GM23338 (cell line): ENCODE measurements at regions not wholly inside any gene's neighbourhood (a gene's known extent, or its start where the extent isn't known, plus 50 kb on each side); places are given as distances from the start of the nearest gene placed in this dataset.

Source experiments
- ATAC-seq: fragments of 200-7000 bp; cut with Tn5 transposase; 3 replicates; pipeline ENCODE4 v1.9.1; 2020
- DNase-seq: peaks from one replicate; pipeline ENCODE4 v3.0.0-alpha.2; 2015; ENCODE audit warnings: low spot score
- H2AFZ ChIP-seq: fragments of 200-600 bp; sonication (generic); 2 replicates; pipeline ENCODE4 v1.8.0; 2016; ENCODE audit warnings: antibody characterized with exemption, mild to moderate bottlenecking, moderate library complexity
- H3F3A ChIP-seq: fragments of 200-600 bp; sonication (generic); replicated peaks from 2 replicates; pipeline ENCODE4 v1.8.0; 2017; ENCODE audit warnings: antibody characterized with exemption, mixed run types, low read depth
- H3K27ac ChIP-seq: fragments of 200-600 bp; sonication (generic); 2 replicates; pipeline ENCODE4 v1.6.1; 2016; ENCODE audit warnings: low read depth
- H3K27me3 ChIP-seq: fragments of 200-600 bp; sonication (generic); 2 replicates; pipeline ENCODE4 v1.8.0; 2016; ENCODE audit warnings: mild to moderate bottlenecking, mixed run types, moderate library complexity; ENCODE audit not compliant: insufficient read depth
- H3K36me3 ChIP-seq: fragments of 200-600 bp; sonication (generic); 2 replicates; pipeline ENCODE4 v1.8.0; 2016; ENCODE audit warnings: mild to moderate bottlenecking; ENCODE audit not compliant: insufficient read depth
- H3K4me1 ChIP-seq: fragments of 200-600 bp; sonication (generic); 2 replicates; pipeline ENCODE4 v1.8.0; 2016; ENCODE audit warnings: mild to moderate bottlenecking, moderate library complexity; ENCODE audit not compliant: insufficient read depth
- H3K4me2 ChIP-seq: fragments of 200-600 bp; sonication (generic); 2 replicates; pipeline ENCODE4 v1.7.1; 2017; ENCODE audit warnings: mixed run types
- H3K4me3 ChIP-seq: fragments of 200-600 bp; sonication (generic); 2 replicates; pipeline ENCODE4 v1.6.1; 2016; ENCODE audit warnings: mixed run types
- H3K79me2 ChIP-seq: fragments of 200-600 bp; sonication (generic); replicated peaks from 2 replicates; pipeline ENCODE4 v1.8.0; 2017; ENCODE audit warnings: mild to moderate bottlenecking; ENCODE audit not compliant: insufficient read depth
- H3K9me2 ChIP-seq: fragments of 200-600 bp; sonication (generic); 2 replicates; pipeline ENCODE4 v1.8.0; 2017; ENCODE audit not compliant: insufficient read depth
- H4K20me1 ChIP-seq: fragments of 200-600 bp; sonication (generic); replicated peaks from 2 replicates; pipeline ENCODE4 v1.8.0; 2017; ENCODE audit warnings: mild to moderate bottlenecking; ENCODE audit not compliant: insufficient read depth
- H3K27ac Mint-ChIP-seq: 2 replicates; pipeline ENCODE4 v1.8.0; 2020; ENCODE audit warnings: inconsistent platforms, mild to moderate bottlenecking, moderate library complexity, mixed read lengths
- H3K27me3 Mint-ChIP-seq: 3 replicates; pipeline ENCODE4 v1.8.0; 2022; ENCODE audit warnings: low read depth, mild to moderate bottlenecking, moderate library complexity, mixed read lengths, inconsistent platforms; ENCODE audit not compliant: insufficient read depth, poor library complexity
- H3K36me3 Mint-ChIP-seq: 3 replicates; pipeline ENCODE4 v1.8.0; 2021; ENCODE audit warnings: low read depth, mild to moderate bottlenecking, inconsistent platforms, moderate library complexity, mixed read lengths
- H3K4me1 Mint-ChIP-seq: 3 replicates; pipeline ENCODE4 v1.8.0; 2020; ENCODE audit warnings: mild to moderate bottlenecking, inconsistent platforms, mixed read lengths
- H3K4me3 Mint-ChIP-seq: 3 replicates; pipeline ENCODE4 v1.8.0; 2021; ENCODE audit warnings: moderate library complexity, mild to moderate bottlenecking, inconsistent platforms, mixed read lengths
- H3K9me3 Mint-ChIP-seq: 3 replicates; pipeline ENCODE4 v1.8.0; 2020; ENCODE audit warnings: moderate library complexity, mild to moderate bottlenecking, inconsistent platforms, mixed read lengths
- EZH2 ChIP-seq: fragments of 200-600 bp; sonication (generic); IDR thresholded peaks from one replicate; pipeline ENCODE4 v1.8.0; 2017; ENCODE audit warnings: antibody characterized with exemption, mild to moderate bottlenecking, low read depth; ENCODE audit not compliant: unreplicated experiment
- JUNB ChIP-seq: IDR thresholded peaks from one replicate; pipeline ENCODE4 v1.6.1; 2016; ENCODE audit warnings: antibody characterized with exemption; ENCODE audit not compliant: unreplicated experiment
- ZNF114 ChIP-seq: fragments of 250-450 bp; sonication (Bioruptor Pico); IDR thresholded peaks from 2 replicates; pipeline ENCODE4 v1.5.0; 2020; ENCODE audit warnings: mild to moderate bottlenecking, moderate library complexity
- TF ChIP-seq, protein P1 (sequence below): IDR thresholded peaks from 2 replicates; pipeline ENCODE4 v1.6.1; 2016; ENCODE audit warnings: antibody characterized with exemption
- TF ChIP-seq, protein P2 (sequence below), 2 experiments: fragments of 200-600 bp in 1 of 2; sonication (generic) in 1 of 2; conservative IDR thresholded peaks; 2 replicates each; pipeline versions ENCODE4 v1.5.1 to v1.6.1; 2016 to 2017; ENCODE audit warnings: antibody characterized with exemption in 2 of 2, low read depth in 2 of 2, mild to moderate bottlenecking in 2 of 2, moderate library complexity in 1 of 2

- Histone ChIP-seq H3F3A (no peaks in the 10 kb centered on the region), H3K36me3 (no peaks in the 10 kb centered on the region), H3K79me2 (no peaks in the 10 kb centered on the region), H3K27ac (no peak overlapping the region), H3K9me2 (no peaks in the 10 kb centered on the region), H3K4me2 (no peak overlapping the region), H2AFZ (no peak overlapping the region), H4K20me1 (no peaks in the 10 kb centered on the region; the same call in none of the 2 replicates), H3K27me3 (peaks cover 100% of the 10 kb centered on the region), H3K4me3 (no peak overlapping the region), H3K4me1 (no peaks in the 10 kb centered on the region)
- Mint-ChIP-seq H3K4me1 (no peaks in the 10 kb centered on the region), H3K36me3 (no peaks in the 10 kb centered on the region), H3K27me3 (peaks cover 94% of the 10 kb centered on the region), H3K9me3 (0 out of 3 replicates have a peak, but pooled peaks cover 4% of the 10 kb centered on the region), H3K4me3 (no peak overlapping the region), H3K27ac (no peak overlapping the region)
- DNase-seq (no peak), ATAC-seq (no peak)
- no peak for TF ChIP-seq JUNB
- TF ChIP-seq EZH2: peak; percentile 34
These were observed 77.5 kb upstream of the VPREB1 start for GRCh38 chr22:22166941-22167713.

DNA sequence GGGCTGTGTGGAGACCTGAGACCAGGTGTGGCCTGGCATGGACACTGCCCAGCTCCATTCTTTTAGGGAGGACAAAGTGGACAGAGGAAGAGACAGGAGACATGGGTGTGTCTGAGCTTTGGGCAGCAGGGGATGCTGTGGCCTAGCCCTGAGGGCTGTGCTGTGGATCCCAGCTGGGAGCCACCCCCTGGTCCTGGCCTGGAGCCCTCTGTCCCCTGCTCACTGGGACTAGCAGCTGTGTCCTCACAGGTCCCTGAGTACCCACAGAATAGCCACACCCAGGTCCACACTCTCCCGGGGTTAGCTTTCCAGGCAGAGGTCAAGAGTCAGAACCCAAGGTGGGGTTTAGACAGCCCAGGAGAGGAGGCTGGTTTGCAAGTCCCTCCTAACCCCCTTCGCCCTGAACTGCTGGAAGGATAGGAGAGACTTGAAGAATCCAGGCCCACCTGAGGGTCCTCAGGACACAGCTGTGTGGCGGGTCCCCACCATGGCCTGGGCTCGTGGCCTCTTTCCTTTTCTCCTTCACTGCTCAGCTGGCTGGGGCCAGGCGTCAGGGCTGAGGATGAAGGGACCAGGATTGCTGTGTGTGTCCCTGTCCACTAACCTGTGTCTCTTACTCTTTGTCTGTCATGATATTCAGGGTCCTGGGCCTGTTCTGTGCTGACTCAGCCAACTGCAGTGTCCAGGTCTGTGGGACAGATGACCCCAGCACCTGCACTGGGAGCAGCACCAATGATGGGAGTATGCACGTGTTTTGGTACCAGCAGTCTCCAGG lies 78.5 kb upstream of the VPREB1 start:
- H3K4me3 Mint-ChIP-seq: no peak overlapping the region
- no peak overlapping the region for H3K27ac Mint-ChIP-seq
- TF ChIP-seq, protein P1, sequence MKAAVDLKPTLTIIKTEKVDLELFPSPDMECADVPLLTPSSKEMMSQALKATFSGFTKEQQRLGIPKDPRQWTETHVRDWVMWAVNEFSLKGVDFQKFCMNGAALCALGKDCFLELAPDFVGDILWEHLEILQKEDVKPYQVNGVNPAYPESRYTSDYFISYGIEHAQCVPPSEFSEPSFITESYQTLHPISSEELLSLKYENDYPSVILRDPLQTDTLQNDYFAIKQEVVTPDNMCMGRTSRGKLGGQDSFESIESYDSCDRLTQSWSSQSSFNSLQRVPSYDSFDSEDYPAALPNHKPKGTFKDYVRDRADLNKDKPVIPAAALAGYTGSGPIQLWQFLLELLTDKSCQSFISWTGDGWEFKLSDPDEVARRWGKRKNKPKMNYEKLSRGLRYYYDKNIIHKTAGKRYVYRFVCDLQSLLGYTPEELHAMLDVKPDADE: no peak
- no peaks in the 10 kb centered on the region for H3K79me2 ChIP-seq
- H3K4me3 ChIP-seq: no peak overlapping the region
- no peaks in the 10 kb centered on the region for H3K4me1 ChIP-seq
- no peaks in the 10 kb centered on the region for H3F3A ChIP-seq
- ATAC-seq (no peak), DNase-seq (no peak)
- H2AFZ ChIP-seq: no peak overlapping the region
- H3K36me3 Mint-ChIP-seq: no peaks in the 10 kb centered on the region
- H3K27ac ChIP-seq: no peak overlapping the region
- peaks cover 96% of the 10 kb centered on the region for H3K27me3 ChIP-seq
- H3K4me1 Mint-ChIP-seq: no peaks in the 10 kb centered on the region
- no peaks in the 10 kb centered on the region for H3K36me3 ChIP-seq
- no peak overlapping the region for H3K4me2 ChIP-seq
- H3K27me3 Mint-ChIP-seq: peaks cover 91% of the 10 kb centered on the region
- H3K9me2 ChIP-seq: no peaks in the 10 kb centered on the region
- no peaks in the 10 kb centered on the region; the same call in none of the 2 replicates for H4K20me1 ChIP-seq
- 0 out of 3 replicates have a peak, but pooled peaks cover 4% of the 10 kb centered on the region for H3K9me3 Mint-ChIP-seq

- Histone ChIP-seq H3K27me3 (peaks cover 90% of the 10 kb centered on the region), H2AFZ (no peak overlapping the region), H4K20me1 (no peaks in the 10 kb centered on the region; the same call in 1 of the 2 replicates), H3K79me2 (no peaks in the 10 kb centered on the region), H3F3A (no peaks in the 10 kb centered on the region), H3K4me3 (no peak overlapping the region), H3K4me1 (no peaks in the 10 kb centered on the region), H3K36me3 (no peaks in the 10 kb centered on the region), H3K9me2 (no peaks in the 10 kb centered on the region), H3K27ac (no peak overlapping the region), H3K4me2 (no peak overlapping the region)
- TF ChIP-seq, protein P2, sequence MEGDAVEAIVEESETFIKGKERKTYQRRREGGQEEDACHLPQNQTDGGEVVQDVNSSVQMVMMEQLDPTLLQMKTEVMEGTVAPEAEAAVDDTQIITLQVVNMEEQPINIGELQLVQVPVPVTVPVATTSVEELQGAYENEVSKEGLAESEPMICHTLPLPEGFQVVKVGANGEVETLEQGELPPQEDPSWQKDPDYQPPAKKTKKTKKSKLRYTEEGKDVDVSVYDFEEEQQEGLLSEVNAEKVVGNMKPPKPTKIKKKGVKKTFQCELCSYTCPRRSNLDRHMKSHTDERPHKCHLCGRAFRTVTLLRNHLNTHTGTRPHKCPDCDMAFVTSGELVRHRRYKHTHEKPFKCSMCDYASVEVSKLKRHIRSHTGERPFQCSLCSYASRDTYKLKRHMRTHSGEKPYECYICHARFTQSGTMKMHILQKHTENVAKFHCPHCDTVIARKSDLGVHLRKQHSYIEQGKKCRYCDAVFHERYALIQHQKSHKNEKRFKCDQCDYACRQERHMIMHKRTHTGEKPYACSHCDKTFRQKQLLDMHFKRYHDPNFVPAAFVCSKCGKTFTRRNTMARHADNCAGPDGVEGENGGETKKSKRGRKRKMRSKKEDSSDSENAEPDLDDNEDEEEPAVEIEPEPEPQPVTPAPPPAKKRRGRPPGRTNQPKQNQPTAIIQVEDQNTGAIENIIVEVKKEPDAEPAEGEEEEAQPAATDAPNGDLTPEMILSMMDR (conservative IDR thresholded peaks at IDR 0.05; ENCODE audit: low read depth in 2 of 2): peak in 1 of 2 experiments; percentile 17; a peak in 1 of 4 replicates
- no peak for TF ChIP-seq ZNF114
- Mint-ChIP-seq H3K4me3 (no peak overlapping the region), H3K27me3 (peaks cover 82% of the 10 kb centered on the region), H3K4me1 (no peaks in the 10 kb centered on the region), H3K27ac (no peak overlapping the region), H3K9me3 (peaks cover 7% of the 10 kb centered on the region; the same call in 1 of the 3 replicates), H3K36me3 (no peaks in the 10 kb centered on the region)
- ATAC-seq: peak; percentile 64
- peak; percentile 46 for DNase-seq
These were observed 79.9 kb upstream of the VPREB1 start for GRCh38 chr22:22164541-22165272.
